HG03135 (cell line): ENCODE measurements at regions not wholly inside any gene's neighbourhood (a gene's known extent, or its start where the extent isn't known, plus 50 kb on each side); places are given as distances from the start of the nearest gene placed in this dataset.

ENCODE experiments used
- ATAC-seq: cut with Tn5 transposase; IDR thresholded peaks from one replicate; pipeline ENCODE4 v1.9.1; 2021; ENCODE audit warnings: mild to moderate bottlenecking, moderate library complexity; ENCODE audit not compliant: unreplicated experiment

DNA sequence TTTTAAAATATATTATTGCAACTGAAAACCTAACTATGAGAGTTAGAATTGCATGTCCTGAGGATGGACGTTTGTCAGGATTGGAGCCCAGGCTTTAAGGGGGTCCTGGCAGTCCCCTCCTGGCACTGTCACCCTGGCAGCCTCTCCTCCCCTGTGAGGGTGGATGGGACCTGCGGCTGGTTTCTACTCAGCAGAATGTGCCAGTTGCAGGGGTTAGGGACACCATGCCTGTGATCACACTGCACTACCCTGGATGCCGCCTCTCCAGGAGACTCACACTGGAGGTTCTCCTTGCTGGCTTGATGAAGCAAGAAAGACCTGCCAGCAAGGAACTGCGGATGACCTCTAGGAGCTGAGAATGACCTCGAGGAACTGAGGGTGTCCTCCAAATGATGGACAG lies 356.7 kb upstream of the MYT1L start:
- ATAC-seq: no peak

DNA sequence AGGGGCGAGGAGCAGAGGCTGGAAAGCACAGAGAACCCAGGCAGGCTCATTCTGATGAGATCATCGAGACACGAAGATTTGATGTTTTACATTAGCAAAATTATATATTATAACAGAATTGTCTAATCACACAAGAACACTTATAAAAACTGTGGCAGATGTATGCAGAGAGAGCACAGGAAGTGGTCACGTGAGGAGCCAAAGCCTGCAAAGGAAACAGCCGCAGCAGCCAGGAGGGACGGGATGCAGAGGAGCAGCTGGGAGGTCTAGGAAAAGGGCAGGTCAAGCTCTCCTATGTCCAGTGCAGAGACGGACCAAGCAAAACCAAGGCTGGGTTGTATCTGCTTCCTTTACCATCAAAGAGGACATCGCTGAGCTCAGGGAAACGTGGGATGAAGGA lies 355.1 kb upstream of the MYT1L start:
- no peak for ATAC-seq

DNA sequence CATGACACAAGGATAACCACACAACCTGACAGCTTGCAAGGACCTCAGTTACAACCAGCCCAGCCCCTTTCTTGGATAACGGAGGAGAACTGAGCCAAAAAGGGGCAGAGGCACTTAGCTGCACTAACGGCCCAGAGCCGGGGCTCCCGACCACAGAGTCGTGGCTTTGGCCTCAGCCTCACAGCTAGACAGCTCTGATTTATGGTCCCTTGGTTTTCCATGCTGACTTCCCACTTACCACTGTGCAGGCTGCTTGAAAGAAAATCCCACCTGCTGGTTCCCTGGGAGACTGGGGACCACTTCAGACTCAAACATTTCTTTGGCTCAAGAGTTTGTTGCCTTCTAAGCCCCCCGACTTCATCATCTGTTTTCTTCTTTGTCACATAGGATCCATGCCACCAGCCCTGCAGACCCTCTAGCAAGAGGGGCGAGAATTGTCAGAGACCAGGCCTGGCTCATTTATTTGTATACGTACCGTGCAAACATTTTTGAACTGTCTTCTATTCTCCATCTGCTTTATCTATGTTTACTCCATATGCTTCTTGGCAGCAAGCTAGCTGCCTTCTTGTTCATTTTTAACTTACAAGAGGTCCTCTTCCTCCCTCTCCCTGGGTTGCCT lies 352.6 kb upstream of the MYT1L start:
- no peak for ATAC-seq

DNA sequence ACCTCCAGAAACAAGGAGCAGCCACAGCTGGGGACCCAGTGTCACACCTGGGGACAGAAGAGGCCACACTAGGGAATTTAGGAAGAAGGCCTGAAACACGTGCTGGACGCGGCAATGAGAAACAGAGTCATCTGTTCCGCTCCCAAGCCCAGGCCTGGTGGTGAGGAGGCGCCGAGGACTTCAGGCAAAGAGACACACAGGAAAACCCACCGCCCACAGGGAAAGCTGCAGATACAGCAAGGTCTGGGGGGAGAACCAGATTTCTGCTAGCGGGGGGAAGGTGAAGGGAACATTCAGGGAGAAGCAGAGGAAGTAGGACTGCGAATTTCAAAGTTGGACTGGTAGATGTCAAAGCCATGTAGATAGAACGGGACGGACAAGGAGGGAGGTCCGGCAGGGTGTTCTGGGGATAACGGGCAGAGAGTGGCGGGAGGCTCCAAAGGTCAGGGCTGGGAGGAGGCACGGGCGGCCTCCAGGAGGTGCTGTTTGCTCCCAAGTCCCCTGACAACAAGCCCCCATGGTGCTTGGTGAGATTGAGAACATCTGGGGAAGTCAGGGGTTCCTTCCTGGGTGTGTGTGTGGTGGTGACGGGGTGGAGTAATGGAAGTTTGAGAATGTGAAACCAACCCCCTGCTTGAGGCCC lies 351.7 kb upstream of the MYT1L start:
- no peak for ATAC-seq

DNA sequence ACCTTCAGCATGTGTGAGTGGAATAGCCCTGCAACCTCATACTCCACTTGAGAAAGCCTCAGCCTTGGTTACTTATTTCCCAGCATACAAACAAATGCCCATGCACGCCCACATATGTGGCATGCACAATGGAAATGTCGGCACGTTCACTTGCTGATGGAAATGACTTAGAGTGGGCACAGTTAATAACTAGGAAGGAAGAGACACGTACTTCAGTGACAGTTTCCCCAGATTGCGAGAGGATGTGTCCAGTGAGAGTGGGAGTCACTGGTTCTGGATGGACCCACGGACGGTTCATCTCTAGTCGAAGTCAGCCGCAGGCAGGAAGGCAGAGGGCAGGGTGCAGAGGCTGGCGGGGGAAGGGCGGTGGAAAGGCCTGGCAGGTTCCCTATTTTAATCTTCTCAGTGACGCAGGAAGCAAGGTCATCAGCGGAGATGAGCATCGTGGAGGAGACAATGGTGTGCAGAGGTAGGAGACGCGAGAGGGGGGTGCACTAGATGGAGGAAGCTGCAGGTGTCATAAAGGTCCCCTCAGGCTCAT lies 350.7 kb upstream of the MYT1L start:
- no peak for ATAC-seq

DNA sequence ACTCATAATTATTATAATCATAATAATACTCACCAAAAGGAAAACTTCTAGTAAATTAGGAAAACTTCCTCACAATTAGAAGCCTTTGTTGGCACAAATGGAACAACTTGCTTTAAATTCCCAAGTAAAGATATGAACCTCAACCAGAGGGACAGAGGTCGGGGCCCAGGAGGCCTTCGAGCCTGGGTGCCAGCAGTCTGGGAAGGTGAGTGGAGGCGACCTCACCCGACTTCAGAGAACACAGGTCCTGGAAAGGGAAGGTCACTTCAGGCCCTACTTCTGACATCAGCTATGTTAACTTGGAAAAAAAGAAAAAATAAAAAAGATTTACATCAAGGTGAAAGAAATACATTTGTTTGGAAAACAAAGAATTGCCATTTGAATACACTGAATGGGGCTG lies 350.0 kb upstream of the MYT1L start:
- ATAC-seq: no peak

DNA sequence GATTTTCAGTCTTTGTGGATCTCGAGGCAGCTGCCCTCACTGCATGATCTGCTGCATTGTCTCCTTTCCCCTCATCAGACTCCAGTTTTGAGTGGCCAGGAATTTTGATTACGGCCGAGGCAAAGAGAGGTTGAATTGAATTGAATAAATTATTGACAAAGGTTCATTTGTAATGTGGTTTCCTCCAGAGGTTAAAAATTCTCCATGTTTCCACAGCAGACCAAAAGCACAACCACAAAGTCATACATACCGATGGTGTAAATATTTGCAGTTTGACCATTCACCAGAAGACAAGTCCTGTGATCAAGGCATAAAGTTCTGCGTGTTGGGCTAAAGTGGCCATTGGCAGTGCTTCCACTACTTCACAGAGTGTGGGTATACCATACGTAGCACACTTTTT lies 343.8 kb upstream of the MYT1L start:
- ATAC-seq: no peak

DNA sequence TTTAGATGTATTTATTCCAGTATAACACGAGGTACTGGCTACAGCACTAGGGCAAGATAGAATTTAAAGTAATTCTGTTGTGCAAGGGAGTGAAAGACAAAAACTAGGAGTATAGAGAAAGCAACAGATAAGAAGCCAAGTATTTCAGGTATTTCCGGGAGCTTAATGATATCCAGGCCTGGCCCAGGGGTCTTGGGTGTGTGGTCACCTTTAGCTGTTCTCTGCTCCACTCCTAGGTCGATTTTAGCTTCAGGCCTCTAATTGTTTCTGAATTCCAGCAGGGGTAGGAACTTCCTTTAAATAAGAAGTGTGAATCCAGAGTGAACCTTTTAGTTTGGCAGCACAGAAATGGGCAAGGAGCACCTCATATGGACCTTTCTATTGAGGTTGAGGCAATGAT lies 342.3 kb upstream of the MYT1L start:
- no peak for ATAC-seq

DNA sequence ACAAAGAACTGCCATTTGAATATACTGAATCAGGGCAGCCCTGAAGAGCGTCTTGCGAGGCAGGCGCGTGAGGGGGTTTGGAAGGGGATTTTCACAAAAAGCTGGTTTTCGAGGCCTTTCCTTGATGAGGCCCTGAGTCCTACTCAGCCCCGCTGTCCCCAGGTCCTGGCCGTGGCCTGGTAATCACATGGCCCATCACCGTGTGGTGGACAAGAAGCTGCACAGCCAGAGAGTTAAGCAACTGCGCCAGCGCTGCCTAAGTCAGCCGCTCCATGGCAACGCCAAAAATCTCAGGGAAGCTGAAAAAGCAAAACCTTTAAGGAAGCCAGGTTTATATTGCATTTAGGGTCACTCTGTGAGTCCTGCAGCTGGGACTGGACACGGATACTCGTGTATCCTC lies 341.2 kb upstream of the MYT1L start:
- no peak for ATAC-seq

DNA sequence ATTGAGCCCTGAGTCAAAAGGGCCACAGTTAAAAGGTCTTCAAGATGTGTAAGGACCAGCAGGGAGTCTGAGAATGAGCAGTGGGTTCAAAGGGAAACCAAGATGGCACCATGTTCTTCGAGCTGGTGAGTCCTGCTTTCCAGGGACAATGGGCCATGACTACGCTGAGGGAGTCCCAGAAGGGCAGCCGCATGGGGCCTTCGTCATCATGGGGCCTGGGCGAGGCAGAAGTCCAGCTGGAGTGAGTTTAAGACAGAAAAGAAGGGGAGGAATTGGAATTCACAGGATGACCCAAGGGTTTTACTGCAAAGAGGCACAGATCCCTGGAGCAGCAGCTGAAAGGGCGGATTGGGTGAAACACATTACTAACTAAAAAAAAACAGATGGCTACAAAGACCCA lies 340.8 kb upstream of the MYT1L start:
- no peak for ATAC-seq

DNA sequence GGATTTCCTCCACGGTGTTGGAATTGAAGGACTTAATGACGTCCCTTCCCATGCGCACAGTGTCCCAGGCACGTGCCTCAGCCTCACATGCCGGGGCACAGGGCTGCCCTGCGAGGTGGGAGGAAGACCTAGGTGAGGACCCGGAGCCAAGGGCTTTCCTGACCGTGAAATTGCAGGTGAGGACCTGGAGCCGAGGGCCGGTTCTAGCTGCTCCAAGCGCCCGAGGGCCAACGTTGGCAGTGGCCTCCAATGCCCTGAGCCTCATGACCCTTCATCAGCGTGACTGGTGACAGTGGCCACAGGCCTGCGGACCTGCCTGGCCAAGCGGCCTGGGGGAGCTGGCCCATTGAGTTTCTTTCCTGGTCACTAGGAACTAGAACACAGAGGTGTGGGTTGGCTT lies 338.2 kb upstream of the MYT1L start:
- ATAC-seq: no peak

DNA sequence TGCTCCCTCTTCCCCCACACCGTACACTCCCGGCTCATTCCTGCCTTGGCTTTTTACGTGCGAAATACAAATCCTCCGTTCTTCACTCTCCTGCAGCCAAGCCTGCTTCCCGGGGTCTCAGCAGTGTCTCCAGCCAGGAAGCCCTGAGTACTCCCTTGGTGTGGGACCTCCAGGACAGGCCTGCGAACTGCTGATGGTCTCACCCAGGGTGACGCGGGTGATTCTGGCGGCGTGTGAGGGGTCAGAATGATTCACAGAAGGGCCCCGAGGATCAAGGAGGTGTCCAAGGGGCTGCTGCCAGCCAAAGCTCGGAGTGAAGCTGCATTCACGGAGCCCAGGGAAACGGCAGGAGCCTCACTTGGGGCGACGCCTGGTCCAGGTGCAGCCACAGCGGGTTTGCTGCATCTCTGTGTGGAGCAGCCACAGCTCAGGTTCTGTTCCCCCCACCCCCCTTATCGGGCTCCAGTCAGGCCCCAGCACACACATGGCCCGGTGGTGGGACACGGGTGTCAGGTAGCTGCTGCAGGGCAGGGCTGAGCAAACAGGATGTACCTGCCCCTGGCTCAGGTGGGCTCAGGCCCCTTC lies 337.7 kb upstream of the MYT1L start:
- no peak for ATAC-seq

DNA sequence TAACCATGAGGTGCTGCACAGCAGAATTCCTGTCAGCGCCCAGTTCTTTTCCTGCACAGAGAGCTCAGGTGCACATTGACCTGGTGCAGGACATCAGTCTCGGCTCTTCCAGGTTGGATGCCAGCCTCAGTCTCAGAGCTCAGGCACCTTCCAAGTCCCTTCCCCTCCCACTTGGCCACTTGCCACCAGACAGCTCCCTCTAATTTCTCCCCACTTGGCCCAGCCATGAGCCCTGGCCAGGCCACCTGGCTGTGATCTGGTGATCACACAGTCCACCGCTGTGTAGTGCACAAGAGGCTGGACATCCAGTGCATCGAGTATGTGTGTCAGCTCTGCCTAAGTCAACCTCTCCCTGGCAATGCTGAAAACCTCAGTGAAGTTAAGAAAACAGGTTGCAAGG lies 336.6 kb upstream of the MYT1L start:
- ATAC-seq: no peak

DNA sequence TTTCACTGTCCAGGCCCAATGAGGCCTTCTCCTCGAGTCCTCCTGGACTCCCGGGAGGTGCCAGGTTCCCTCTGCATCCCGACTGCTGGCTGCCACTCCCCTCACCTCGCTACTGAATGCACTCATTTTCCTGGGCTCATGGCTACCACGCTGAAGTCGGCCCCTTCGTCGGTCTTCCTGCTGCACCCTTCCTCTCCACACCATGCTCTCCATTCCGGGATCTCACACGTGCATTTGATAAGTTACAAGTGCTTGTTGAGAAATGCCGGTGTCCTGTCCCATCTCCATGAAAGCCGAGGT lies 334.7 kb upstream of the MYT1L start:
- no peak for ATAC-seq

DNA sequence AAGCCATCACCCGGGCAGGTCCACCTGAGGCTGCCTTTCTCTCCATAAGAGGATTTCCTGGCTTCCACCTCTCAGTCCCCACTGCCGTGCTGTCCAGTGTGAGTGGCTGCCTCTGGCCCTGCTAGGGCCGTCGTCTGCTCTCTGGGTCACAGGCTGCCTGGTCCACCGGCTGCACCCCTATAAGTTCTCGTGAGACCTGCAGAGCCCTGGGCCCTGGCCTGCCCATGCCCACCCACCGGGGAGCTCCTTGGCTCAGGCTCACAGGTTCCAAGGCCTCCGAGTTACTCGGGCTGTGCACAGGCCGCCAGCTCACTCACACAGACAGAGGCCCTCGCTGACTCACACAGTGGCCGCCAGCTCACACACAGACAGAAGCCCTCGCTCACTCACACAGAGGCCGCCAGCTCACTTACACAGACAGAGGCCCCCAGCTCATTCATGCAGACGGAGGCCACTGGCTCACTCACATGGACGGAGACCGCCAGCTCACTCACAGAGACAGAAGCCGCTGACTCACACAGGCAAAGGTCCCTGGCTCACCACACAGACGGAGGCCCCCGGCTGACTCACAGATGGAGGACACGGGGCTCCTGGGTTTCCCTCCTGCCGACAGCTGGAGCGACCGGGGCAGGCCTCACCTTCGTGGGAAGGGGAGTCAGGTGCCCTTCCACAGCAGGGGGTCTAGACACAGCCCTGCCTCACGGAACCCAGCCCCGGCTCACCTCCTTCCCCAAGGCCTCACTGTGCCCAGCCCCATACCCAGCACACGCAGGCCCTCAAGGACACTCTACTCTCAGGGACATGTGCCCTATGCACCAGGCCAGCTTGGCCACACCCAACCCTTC lies 334.1 kb upstream of the MYT1L start:
- ATAC-seq: no peak

DNA sequence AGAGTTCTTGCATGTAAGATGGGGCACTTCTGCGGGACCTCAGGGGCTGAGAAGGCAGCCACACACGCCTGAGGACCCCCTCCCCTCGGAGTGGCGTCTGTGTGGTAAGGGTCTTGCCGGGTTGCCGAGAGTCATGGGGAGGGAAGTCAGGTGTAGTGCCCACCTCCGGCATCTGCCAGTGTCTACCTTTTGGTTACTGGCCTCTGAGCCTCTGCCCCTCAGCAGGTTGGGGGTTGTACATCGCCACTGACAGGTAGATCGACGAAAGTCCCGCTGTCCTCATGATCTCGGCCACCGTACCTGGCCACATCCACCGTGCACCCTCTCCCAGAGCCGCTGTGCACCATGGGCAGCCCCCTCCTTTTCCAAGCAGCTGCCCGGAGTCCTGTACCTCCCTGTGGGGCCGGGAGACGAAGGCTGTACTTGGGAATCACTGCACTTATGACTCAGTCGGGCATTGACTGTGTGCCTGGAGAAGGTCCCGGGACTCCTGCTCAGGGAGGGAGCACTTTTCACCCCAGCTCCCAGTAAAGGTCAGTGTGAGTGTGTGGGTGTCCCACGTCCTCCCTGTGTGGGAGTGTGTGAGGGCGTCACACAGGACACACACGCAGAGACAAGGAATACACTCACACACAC lies 332.4 kb upstream of the MYT1L start:
- no peak for ATAC-seq

DNA sequence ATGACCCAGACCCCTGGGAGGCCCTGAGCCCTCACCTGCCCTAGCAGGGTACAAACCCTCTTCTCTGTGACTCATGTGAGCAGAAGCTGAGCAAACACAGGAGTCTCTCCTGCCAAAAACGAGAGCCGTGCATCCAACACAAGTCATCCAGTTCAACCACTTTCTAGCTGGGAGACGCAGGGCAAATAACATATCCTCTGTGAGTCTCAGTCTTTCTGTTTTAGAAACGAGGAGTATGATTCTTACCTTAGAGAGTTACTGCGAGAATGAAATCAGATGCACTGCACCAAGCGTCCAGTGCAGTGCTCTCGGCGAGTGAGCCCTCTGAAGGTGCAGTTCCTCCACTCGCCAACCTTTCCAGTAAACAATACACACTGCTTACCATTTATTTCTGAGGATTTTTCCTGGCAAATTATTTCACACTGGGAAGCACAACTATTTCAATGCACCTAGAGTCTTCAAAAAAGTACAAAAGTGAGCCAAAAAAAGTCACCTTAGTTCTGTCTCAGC lies 331.8 kb upstream of the MYT1L start:
- ATAC-seq: no peak

DNA sequence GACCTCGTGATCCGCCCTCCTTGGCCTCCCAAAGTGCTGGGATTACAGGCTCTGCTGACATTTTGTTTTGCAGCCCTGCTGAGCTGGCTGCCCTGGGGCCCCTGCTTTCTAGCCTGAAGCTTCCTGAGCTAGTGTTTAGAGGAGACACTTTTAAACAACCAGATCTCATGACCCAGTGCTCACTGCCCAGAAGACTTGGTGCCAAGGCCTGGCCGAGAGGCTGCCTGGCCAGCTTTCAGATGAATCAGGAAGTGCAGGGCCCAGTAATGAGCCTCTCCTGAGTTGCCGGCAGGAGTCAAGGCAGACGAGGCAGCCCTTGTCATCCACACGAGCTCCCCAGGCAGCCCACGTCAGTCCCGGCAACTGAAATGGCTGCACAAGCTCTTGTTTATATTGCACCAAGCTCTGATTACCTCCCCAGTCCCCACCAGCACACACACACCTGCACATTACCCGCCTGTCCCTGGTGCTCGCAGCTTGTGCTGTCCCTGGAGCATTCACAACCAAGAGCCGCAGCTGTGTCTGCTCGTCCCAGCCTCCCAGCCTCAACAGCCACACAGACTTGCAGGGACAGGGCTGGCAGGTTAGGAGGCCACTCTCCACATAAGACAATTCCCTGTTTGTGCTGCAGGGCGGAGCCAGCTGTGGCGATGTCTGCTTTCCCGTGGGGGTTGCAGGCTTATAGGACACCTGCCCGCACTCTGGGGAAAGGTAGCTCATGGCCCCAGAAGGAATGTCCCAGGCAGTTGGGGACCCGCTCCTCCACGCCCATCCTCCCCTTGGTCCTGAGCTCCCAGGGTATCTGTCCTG lies 331.2 kb upstream of the MYT1L start:
- no peak for ATAC-seq

DNA sequence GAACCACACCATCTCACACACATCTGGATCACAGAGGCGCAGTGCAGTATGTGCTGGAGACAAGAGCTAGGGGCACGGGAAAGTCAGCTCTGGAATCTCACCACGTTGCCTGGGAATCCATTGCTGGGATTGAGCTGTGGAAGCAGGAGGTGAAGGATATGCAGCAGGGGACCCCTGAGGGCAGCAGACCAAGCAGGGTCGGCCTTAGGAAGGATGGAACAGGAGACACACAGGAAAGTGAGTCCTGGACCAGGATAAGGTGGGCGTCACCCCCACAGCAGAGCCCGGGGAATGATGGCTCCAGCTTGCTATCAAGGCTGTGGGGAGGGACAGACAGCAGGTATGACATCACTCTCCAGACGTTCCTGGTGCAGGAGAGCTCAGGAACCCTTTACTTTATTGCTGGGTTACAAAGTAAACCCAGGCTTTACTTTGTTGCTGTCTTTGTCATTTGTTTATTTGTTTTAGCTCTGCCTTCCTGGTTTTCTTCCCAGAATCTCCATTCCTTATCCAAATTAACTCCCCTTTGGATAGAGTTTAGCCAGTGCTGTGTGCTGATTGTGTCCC lies 329.8 kb upstream of the MYT1L start:
- no peak for ATAC-seq
